Gastroesophageal sphincter (tissue), 4 donors: ENCODE measurements at regions not wholly inside any gene's neighbourhood (a gene's known extent, or its start where the extent isn't known, plus 50 kb on each side); places are given as distances from the start of the nearest gene placed in this dataset.

Experiments
- ATAC-seq: fragments of 150-250 bp; one replicate; pipeline ENCODE4 v1.9.1; 2016; ENCODE audit warnings: mild to moderate bottlenecking, moderate library complexity
- H3K27ac ChIP-seq, 4 donors: fragments of 200-600 bp; sonication (generic) in 3 of 4; 1 replicate in 3 of 4; 2 replicates in 1 of 4; pipeline ENCODE4 v1.5.1; 2016 to 2019
- H3K27me3 ChIP-seq: fragments of 200-600 bp; sonication (generic); one replicate; pipeline ENCODE4 v1.5.1; 2019
- H3K36me3 ChIP-seq, 2 donors: fragments of 200-600 bp; sonication (generic); one replicate each; pipeline ENCODE4 v1.5.1; 2019; ENCODE audit warnings: control low read depth in 1 of 2
- H3K4me1 ChIP-seq, 3 donors: fragments of 200-600 bp; sonication (generic); 1 replicate in 2 of 3; 2 replicates in 1 of 3; pipeline ENCODE4 v1.5.1; 2016 to 2019; ENCODE audit warnings: control low read depth in 2 of 3
- H3K4me3 ChIP-seq, 2 donors: fragments of 200-600 bp; sonication (generic); one replicate each; pipeline ENCODE4 v1.5.1; 2019; ENCODE audit warnings: mild to moderate bottlenecking in 1 of 2, moderate library complexity in 1 of 2
- H3K9me3 ChIP-seq, 3 donors: fragments of 200-600 bp; sonication (generic); one replicate each; pipeline ENCODE4 v1.5.1; 2017 to 2019; ENCODE audit warnings: control low read depth in 2 of 3
- EP300 ChIP-seq: sonication (generic); formaldehyde crosslinking; IDR thresholded peaks from one replicate; pipeline ENCODE4 v1.6.1; 2017; ENCODE audit warnings: antibody characterized with exemption, mild to moderate bottlenecking
- POLR2A ChIP-seq, 2 donors: fragments of 450-650 bp; IDR thresholded peaks; one replicate each; pipeline ENCODE4 v1.6.1; 2017; ENCODE audit warnings: antibody characterized with exemption in 2 of 2, mild to moderate bottlenecking in 2 of 2, moderate library complexity in 1 of 2
- POLR2AphosphoS5 ChIP-seq: sonication (generic); formaldehyde crosslinking; IDR thresholded peaks from one replicate; pipeline ENCODE4 v1.6.1; 2017; ENCODE audit warnings: antibody characterized with exemption
- WGBS, 2 donors: methylation state at CpG; one replicate each; pipeline ENCODE4 v1.1.5; 2018; ENCODE audit warnings: low coverage in 1 of 2; 5-methylcytosine and 5-hydroxymethylcytosine counted together
- TF ChIP-seq, protein P1 (sequence below), 4 experiments: fragments of 200-600 bp in 2 of 4; fragments of 450-650 bp in 2 of 4; sonication (generic) in 1 of 4; IDR thresholded peaks; one replicate each; pipeline ENCODE4 v1.5.1; 2017 to 2019; ENCODE audit warnings: antibody characterized with exemption in 4 of 4, mild to moderate bottlenecking in 2 of 4, moderate library complexity in 2 of 4

DNA sequence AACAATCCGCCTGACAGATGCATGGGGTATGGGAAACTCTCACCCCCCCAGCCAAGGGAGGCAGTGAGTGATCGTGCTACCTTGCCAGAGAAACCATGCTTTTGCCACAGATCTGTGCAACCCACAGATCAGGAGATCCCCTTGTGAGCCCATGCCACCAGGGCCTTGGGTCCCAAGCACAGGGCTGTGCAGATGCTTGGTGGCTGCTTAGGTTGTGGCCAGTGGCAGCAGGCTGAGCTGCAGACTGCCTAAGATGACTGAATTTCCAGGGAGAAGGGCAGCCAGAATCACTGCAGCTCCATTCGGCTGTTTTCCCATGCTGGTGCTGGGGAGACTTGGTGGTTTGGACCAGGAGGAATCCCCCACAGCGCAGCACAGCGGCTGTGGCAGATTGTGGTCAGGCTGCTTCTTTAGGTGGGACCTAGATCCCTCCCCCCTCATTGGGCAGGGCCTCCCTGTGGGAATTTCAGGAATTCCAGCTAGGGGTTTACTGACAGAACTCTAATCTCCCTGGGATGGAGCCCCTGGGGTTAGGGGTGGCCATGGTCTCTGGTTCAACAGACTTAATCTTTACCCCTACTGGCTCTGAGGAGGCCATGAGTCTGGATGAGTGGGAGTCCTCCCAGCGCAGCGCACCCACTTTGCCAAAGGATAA, 264.6 kb upstream of the DAAM1 start:
- TF ChIP-seq, protein P1, sequence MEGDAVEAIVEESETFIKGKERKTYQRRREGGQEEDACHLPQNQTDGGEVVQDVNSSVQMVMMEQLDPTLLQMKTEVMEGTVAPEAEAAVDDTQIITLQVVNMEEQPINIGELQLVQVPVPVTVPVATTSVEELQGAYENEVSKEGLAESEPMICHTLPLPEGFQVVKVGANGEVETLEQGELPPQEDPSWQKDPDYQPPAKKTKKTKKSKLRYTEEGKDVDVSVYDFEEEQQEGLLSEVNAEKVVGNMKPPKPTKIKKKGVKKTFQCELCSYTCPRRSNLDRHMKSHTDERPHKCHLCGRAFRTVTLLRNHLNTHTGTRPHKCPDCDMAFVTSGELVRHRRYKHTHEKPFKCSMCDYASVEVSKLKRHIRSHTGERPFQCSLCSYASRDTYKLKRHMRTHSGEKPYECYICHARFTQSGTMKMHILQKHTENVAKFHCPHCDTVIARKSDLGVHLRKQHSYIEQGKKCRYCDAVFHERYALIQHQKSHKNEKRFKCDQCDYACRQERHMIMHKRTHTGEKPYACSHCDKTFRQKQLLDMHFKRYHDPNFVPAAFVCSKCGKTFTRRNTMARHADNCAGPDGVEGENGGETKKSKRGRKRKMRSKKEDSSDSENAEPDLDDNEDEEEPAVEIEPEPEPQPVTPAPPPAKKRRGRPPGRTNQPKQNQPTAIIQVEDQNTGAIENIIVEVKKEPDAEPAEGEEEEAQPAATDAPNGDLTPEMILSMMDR (IDR thresholded peaks at IDR 0.05), result no peak
- no peak for TF ChIP-seq POLR2AphosphoS5
- no peak for TF ChIP-seq POLR2A (IDR thresholded peaks at IDR 0.05)
- TF ChIP-seq EP300, result no peak
- H3K9me3 ChIP-seq, result no peaks in the 10 kb centered on the region
- 100% methylated on average over 1 of the region's 7 CpGs; no CpG with 5 or more reads in 1 of the 2 donors for WGBS, 2 donors
- no peaks in the 10 kb centered on the region for H3K4me1 ChIP-seq
- H3K27me3 ChIP-seq, result no peaks in the 10 kb centered on the region
- no peak overlapping the region for H3K4me3 ChIP-seq
- H3K27ac ChIP-seq, result no peak overlapping the region
- no peaks in the 10 kb centered on the region for H3K36me3 ChIP-seq
- ATAC-seq, result no peak

DNA sequence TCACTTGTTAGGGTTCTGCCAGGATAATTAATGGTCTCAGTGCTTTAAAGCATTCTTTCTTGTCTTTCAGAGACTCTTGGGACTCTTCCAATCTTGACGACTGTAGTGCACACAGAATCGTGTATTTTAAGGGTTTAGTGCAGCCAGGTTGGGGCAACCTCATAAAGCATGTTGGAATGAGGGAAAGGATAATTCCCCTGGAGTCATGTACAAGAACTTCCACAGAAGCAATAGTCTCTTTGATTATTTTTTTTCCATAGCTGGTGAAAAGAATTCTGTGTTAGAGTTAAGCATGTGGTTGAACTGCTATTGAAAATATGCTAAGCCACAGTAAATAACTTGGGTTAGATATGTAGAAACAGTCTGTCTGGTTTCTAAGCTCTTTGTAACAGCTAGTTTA, 246.8 kb upstream of the DAAM1 start:
- Histone ChIP-seq H3K9me3 (peaks cover 0 to 17% (median 0%) of the 10 kb centered on the region in 3 donors), H3K4me3 (no peak overlapping the region), H3K4me1 (no peaks in the 10 kb centered on the region), H3K27me3 (peaks cover 5% of the 10 kb centered on the region), H3K36me3 (no peaks in the 10 kb centered on the region), H3K27ac (no peak overlapping the region)
- TF ChIP-seq POLR2A (IDR thresholded peaks at IDR 0.05) (no peak), POLR2AphosphoS5 (no peak)
- ATAC-seq, result no peak
- 8% methylated on average over 2 of the region's 2 CpGs; no CpG with 5 or more reads in 1 of the 2 donors for WGBS, 2 donors

DNA sequence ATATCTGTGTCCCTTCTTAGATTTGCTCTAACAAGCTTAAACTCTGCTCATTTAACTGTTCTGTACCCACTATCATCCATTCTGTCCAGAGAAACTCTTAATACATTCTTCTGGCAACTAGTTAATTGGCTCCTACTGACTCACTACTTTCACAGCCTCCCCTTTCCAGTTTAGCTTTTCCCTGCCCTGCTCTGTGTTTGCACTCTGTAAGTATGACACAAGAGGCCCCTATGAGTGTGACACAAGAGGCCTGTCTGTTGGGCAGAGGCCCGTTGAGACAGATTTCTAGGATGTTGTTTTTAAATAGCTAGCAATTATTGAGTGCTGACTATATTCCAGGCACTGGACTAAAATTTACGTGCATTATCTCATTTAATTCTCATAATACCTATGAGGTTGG, 246.0 kb upstream of the DAAM1 start:
- no peak for TF ChIP-seq EP300
- no peak for TF ChIP-seq POLR2A (IDR thresholded peaks at IDR 0.05)
- TF ChIP-seq, protein P1 (IDR thresholded peaks at IDR 0.05), result no peak
- no peak for TF ChIP-seq POLR2AphosphoS5
- Histone ChIP-seq H3K27ac (no peak overlapping the region), H3K9me3 (peaks cover 0 to 14% (median 0%) of the 10 kb centered on the region in 3 donors), H3K4me1 (no peaks in the 10 kb centered on the region), H3K27me3 (peaks cover 5% of the 10 kb centered on the region), H3K36me3 (no peaks in the 10 kb centered on the region), H3K4me3 (no peak overlapping the region)
- 60% methylated on average over 2 of the region's 2 CpGs for WGBS, 2 donors
- no peak for ATAC-seq

DNA sequence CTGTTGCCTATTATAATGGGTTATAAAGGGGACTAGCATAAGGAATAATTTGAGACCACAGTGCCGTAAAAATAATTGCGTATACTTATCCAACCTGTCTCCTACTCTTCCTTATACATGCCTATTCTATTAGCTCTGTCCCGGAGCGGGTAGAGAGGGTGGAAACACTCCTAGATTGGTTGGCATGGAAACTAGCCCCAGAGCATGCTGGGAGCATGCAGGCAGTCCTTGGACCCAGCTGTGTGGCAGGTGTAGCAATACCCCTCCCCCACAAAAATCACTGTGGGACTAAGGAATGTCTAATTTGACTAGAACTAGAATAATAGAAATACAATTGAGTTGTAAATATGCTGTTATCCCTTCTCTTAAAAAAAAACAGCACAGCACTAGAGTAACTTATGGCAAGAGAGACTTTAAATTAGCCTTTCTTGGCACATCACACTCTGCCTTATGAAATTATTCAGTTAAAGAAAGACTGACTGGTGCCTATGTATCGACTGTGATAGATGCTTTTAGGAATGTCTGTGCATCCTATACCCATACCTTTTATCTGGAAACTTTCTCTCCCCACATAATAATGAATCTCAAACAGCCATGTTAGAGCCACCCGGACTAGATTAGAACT, 244.0 kb upstream of the DAAM1 start:
- TF ChIP-seq, protein P1 (IDR thresholded peaks at IDR 0.05), result no peak
- no peak for TF ChIP-seq EP300
- TF ChIP-seq POLR2A (IDR thresholded peaks at IDR 0.05), result no peak
- TF ChIP-seq POLR2AphosphoS5, result no peak
- no peaks in the 10 kb centered on the region for H3K36me3 ChIP-seq
- H3K27me3 ChIP-seq, result peaks cover 5% of the 10 kb centered on the region
- H3K4me3 ChIP-seq, result no peak overlapping the region
- 82 to 96% methylated on average over 2 to 6 of the region's 6 CpGs for WGBS, 2 donors
- H3K27ac ChIP-seq, result no peak overlapping the region
- ATAC-seq, result no peak
- no peaks in the 10 kb centered on the region for H3K9me3 ChIP-seq
- no peaks in the 10 kb centered on the region for H3K4me1 ChIP-seq

DNA sequence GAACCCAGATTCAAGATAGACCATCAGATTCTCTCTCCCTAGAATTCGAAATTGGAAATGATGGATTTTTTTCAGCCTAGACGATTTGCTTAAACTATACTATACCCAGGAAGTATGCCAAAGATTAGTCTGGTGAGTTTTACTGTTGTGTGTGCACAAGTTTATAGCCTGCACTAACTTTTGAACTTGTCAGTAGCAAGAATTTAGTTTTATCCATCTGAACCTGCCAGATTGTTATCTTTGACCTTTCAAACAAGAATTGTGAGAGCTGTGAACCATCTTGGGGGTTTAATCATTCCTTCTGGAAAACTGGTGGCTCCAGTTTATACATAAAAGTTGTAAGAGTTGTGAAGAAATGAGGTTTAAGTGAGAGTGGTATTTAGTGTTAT, 243.5 kb upstream of the DAAM1 start:
- no peaks in the 10 kb centered on the region for H3K36me3 ChIP-seq
- H3K27me3 ChIP-seq, result no peaks in the 10 kb centered on the region
- TF ChIP-seq POLR2A (IDR thresholded peaks at IDR 0.05) (no peak), POLR2AphosphoS5 (no peak), EP300 (no peak)
- TF ChIP-seq, protein P1 (IDR thresholded peaks at IDR 0.05), result no peak
- 28 to 53% methylated on average over 2 of the region's 2 CpGs for WGBS, 2 donors
- no peaks in the 10 kb centered on the region for H3K9me3 ChIP-seq
- no peak overlapping the region for H3K27ac ChIP-seq
- no peak overlapping the region for H3K4me3 ChIP-seq
- no peaks in the 10 kb centered on the region for H3K4me1 ChIP-seq
- no peak for ATAC-seq
